NCI-H187 treated with DMSO at 0.1 percent for 48 hours (cell line): ENCODE measurements at regions not wholly inside any gene's neighbourhood (a gene's known extent, or its start where the extent isn't known, plus 50 kb on each side); places are given as distances from the start of the nearest gene placed in this dataset.

ENCODE experiments used
- DNase-seq: peaks from one replicate; lab custom pipeline; 2025; lab: John Stamatoyannopoulos, UW

DNA sequence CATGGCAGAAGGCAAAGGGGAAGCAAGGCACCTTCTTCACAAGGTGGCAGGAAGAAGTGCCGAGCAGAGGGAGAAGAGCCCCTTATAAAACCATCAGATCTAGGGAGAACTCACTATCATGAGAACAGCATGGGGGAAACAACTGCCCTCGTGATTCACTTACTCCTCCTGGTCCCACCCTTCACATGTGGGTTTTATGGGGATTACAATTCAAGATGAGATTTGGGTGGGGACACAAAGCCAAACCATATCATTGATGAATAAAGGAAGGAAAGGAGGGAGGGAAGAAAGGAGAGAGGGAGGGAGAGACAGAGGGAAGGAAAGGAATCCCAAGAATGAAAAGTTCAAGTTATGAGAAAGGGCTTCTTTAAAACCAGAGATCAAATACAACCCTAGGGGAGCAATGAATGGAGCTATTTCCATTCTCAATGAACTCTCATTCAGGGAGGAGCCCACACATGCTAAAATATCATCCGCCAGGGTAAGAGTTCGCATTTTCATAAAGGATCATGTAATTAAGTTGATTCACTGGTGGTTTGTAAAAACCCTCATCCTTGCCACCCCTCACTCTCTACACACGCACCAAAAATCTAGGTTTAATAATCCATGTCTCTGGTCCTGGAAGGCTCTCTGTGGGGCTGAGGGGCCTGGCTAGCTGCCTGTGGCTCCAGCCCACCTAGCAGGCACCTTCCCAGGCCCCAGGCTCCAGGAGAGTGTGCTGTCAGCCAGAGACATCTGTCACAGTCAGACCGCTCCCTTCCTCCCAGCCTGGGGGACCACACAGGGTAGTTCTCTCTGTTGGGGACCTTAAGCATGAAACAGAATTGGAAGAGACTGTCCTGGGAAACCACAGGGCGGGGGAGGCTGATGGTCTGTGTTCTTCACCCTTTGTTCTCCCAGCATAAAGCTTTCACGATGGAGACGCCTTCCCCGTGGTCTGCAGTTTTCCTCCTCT is 94.0 kb downstream of the CCDC185 start:
- DNase-seq, result no peak

- peak; percentile 25 for DNase-seq
Measured at GRCh38 chr1:223487887-223488259, 94.7 kb downstream of the CCDC185 start.

DNA sequence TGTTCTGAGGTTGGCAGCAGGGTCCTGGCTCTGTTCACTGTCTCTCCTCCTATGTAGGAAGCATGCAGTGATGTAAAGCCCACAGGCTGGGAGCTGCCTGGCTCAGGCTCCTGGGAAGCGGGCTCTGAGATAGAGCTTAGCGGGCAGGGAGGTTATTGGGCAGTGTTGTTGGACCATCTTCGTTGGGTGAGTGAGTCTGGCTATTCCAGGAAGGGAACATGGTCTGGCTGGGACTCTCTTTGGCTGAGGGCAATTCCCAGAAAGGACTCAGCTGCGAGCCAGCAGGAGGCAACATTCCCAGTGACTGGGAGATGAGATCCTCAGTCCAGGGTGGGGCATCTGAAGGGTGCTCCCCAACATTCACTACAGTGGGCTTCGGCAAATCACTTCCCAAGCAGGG is 96.2 kb downstream of the CCDC185 start:
- no peak for DNase-seq

GRCh38 chr1:223490256-223490655 is 97.0 kb downstream of the CCDC185 start:
- no peak for DNase-seq
